Astrocyte (in vitro differentiated cells and primary cell): ENCODE measurements at regions not wholly inside any gene's neighbourhood (a gene's known extent, or its start where the extent isn't known, plus 50 kb on each side); places are given as distances from the start of the nearest gene placed in this dataset.

Source experiments
- DNase-seq: peaks from one replicate; pipeline ENCODE4 v3.0.0-alpha.2; 2010; ENCODE audit warnings: low read depth
- FAIRE-seq: peaks from 2 replicates; lab custom pipeline; 2011; peaks lifted over from hg19 to GRCh38; lab: Jason Lieb, UNC
- H2AFZ ChIP-seq: 2 replicates; pipeline ENCODE4 v1.6.0; 2012; ENCODE audit warnings: low read depth, low read length, inconsistent platforms
- H3K27ac ChIP-seq: 2 replicates; pipeline ENCODE4 v1.5.1; 2011; ENCODE audit warnings: low read depth, low read length, inconsistent platforms
- H3K27me3 ChIP-seq: 2 replicates; pipeline ENCODE4 v1.6.0; 2011; ENCODE audit warnings: low read length, inconsistent platforms; ENCODE audit not compliant: insufficient read depth
- H3K36me3 ChIP-seq: 2 replicates; pipeline ENCODE4 v1.5.1; 2011; ENCODE audit warnings: low read length, inconsistent platforms; ENCODE audit not compliant: insufficient read depth
- H3K4me1 ChIP-seq: 2 replicates; pipeline ENCODE4 v1.5.1; 2011; ENCODE audit warnings: low read length, inconsistent platforms; ENCODE audit not compliant: insufficient read depth
- H3K4me2 ChIP-seq: 2 replicates; pipeline ENCODE4 v1.6.0; 2012; ENCODE audit warnings: low read length, inconsistent platforms
- H3K4me3 ChIP-seq: 2 replicates; pipeline ENCODE4 v1.5.1; 2011; ENCODE audit warnings: low read depth, mild to moderate bottlenecking, low read length, inconsistent platforms; ENCODE audit not compliant: insufficient read depth
- H3K79me2 ChIP-seq: 2 replicates; pipeline ENCODE4 v1.6.0; 2012; ENCODE audit warnings: mild to moderate bottlenecking, low read length, inconsistent platforms; ENCODE audit not compliant: insufficient read depth
- H3K9ac ChIP-seq: 2 replicates; pipeline ENCODE4 v1.6.0; 2012; ENCODE audit warnings: mild to moderate bottlenecking, low read length, inconsistent platforms
- H3K9me3 ChIP-seq: 2 replicates; pipeline ENCODE4 v1.5.1; 2012; ENCODE audit warnings: low read depth, mild to moderate bottlenecking, low read length, inconsistent platforms; ENCODE audit not compliant: insufficient read depth
- H4K20me1 ChIP-seq: 2 replicates; pipeline ENCODE4 v1.6.0; 2012; ENCODE audit warnings: low read length, inconsistent platforms; ENCODE audit not compliant: insufficient read depth
- H3K27ac Mint-ChIP-seq: one replicate; pipeline ENCODE4 v1.8.0; 2021; ENCODE audit warnings: mild to moderate bottlenecking, mixed read lengths; ENCODE audit not compliant: unreplicated experiment
- H3K27me3 Mint-ChIP-seq: one replicate; pipeline ENCODE4 v1.8.0; 2021; ENCODE audit warnings: low read depth, mixed read lengths; ENCODE audit not compliant: unreplicated experiment
- H3K36me3 Mint-ChIP-seq: one replicate; pipeline ENCODE4 v1.8.0; 2021; ENCODE audit warnings: low read depth, mixed read lengths; ENCODE audit not compliant: unreplicated experiment
- H3K4me1 Mint-ChIP-seq: one replicate; pipeline ENCODE4 v1.8.0; 2021; ENCODE audit warnings: low read depth, mixed read lengths; ENCODE audit not compliant: unreplicated experiment
- H3K4me3 Mint-ChIP-seq: one replicate; pipeline ENCODE4 v1.8.0; 2021; ENCODE audit warnings: mild to moderate bottlenecking, moderate library complexity, mixed read lengths; ENCODE audit not compliant: unreplicated experiment
- H3K9me3 Mint-ChIP-seq: one replicate; pipeline ENCODE4 v1.8.0; 2021; ENCODE audit warnings: mild to moderate bottlenecking, mixed read lengths; ENCODE audit not compliant: unreplicated experiment
- EZH2 ChIP-seq: IDR thresholded peaks from 2 replicates; pipeline ENCODE4 v1.6.1; 2012; ENCODE audit warnings: mild to moderate bottlenecking, low read length, inconsistent platforms; ENCODE audit not compliant: insufficient read depth
- TF ChIP-seq, protein P1 (sequence below): IDR thresholded peaks from 2 replicates; pipeline ENCODE4 v1.5.1; 2011; ENCODE audit warnings: low read depth, mild to moderate bottlenecking, inconsistent platforms, low read length, moderate library complexity; ENCODE audit not compliant: insufficient read depth

DNA sequence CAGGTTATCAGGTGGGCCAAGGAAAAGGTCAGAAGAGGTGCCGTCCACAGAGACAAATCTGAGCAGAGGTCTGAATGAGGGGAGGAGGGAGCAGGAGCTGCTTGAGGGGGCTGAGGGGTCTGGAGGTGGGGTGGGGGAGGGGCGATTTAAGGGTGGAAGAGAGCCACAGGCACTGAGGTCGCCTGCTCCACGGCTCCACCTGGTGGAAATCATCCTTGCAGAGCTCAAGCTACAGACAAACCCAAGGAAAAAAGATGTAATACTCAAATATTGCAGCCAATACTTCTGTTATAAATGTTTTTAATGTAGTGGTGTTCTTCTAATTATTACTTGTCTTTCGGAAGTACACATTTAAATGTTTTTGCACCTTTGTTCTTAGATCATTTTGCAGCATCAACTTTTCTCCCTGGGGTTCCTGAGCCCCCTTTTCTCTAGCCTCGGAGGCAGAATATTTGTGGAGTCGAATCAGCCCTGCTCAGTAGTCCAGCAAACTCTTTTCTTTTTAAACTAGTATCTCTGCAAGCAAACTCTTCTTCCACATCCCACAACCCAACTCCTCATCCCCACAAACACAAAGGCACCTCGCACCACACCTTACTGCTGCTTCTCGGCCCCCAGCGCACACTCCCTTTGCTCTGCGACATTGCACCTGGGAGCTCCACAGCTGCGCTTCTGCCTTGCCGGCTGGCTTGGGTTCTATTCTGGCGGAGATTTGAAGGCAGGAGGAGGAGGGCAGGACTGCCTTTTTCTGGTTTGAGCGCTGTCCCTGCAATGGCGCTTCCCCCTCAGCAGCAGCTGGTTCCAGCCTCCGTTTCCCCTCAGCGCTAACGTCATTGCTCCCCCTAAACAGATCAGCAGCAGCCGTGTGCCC lies 51.0 kb upstream of the TFAP2A start:
- DNase-seq, result no peak
- Histone ChIP-seq H3K27me3 (no peaks in the 10 kb centered on the region), H3K9ac (no peak overlapping the region), H3K36me3 (no peaks in the 10 kb centered on the region), H4K20me1 (no peaks in the 10 kb centered on the region), H3K4me1 (no peaks in the 10 kb centered on the region), H2AFZ (no peak overlapping the region), H3K79me2 (no peaks in the 10 kb centered on the region), H3K27ac (no peak overlapping the region), H3K9me3 (no peaks in the 10 kb centered on the region), H3K4me2 (no peak overlapping the region), H3K4me3 (no peak overlapping the region)
- no peak for FAIRE-seq
- H3K9me3 Mint-ChIP-seq, result peaks cover 6% of the 10 kb centered on the region
- no peak overlapping the region for H3K27ac Mint-ChIP-seq
- no peak for TF ChIP-seq EZH2
- TF ChIP-seq, protein P1, sequence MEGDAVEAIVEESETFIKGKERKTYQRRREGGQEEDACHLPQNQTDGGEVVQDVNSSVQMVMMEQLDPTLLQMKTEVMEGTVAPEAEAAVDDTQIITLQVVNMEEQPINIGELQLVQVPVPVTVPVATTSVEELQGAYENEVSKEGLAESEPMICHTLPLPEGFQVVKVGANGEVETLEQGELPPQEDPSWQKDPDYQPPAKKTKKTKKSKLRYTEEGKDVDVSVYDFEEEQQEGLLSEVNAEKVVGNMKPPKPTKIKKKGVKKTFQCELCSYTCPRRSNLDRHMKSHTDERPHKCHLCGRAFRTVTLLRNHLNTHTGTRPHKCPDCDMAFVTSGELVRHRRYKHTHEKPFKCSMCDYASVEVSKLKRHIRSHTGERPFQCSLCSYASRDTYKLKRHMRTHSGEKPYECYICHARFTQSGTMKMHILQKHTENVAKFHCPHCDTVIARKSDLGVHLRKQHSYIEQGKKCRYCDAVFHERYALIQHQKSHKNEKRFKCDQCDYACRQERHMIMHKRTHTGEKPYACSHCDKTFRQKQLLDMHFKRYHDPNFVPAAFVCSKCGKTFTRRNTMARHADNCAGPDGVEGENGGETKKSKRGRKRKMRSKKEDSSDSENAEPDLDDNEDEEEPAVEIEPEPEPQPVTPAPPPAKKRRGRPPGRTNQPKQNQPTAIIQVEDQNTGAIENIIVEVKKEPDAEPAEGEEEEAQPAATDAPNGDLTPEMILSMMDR, result peak; percentile 48
- peaks cover 4% of the 10 kb centered on the region for H3K4me1 Mint-ChIP-seq
- no peaks in the 10 kb centered on the region for H3K36me3 Mint-ChIP-seq
- peaks cover 6% of the 10 kb centered on the region for H3K27me3 Mint-ChIP-seq
- H3K4me3 Mint-ChIP-seq, result no peak overlapping the region
